Mesenchymal stem cell (in vitro differentiated cells and primary cell): ENCODE measurements at regions not wholly inside any gene's neighbourhood (a gene's known extent, or its start where the extent isn't known, plus 50 kb on each side); places are given as distances from the start of the nearest gene placed in this dataset.
A peak's percentile ranks its signal among the peaks of the same experiment; 100 is the strongest.

ENCODE experiments used
- DNase-seq: peaks from one replicate; pipeline ENCODE4 v3.0.0-alpha.2; 2013
- H2AFZ ChIP-seq: one replicate; pipeline ENCODE4 v1.6.1; 2013; ENCODE audit warnings: low read depth, mild to moderate bottlenecking, control low read depth, inconsistent platforms, low read length, moderate library complexity
- H2AK5ac ChIP-seq: 2 replicates; pipeline ENCODE4 v1.6.1; 2013; ENCODE audit warnings: low read length, moderate library complexity, mild to moderate bottlenecking, inconsistent platforms; ENCODE audit not compliant: severe bottlenecking
- H2BK120ac ChIP-seq: one replicate; pipeline ENCODE4 v1.6.1; 2013; ENCODE audit warnings: low read depth, mild to moderate bottlenecking, inconsistent platforms, low read length, moderate library complexity
- H2BK12ac ChIP-seq, 2 experiments: one replicate each; pipeline ENCODE4 v1.6.1; 2013; ENCODE audit warnings: inconsistent platforms in 2 of 2, low read length in 2 of 2, mild to moderate bottlenecking in 2 of 2, moderate library complexity in 2 of 2, control low read depth in 1 of 2
- H2BK15ac ChIP-seq: one replicate; pipeline ENCODE4 v1.6.1; 2013; ENCODE audit warnings: mild to moderate bottlenecking, low read depth, inconsistent platforms; ENCODE audit not compliant: poor library complexity, severe bottlenecking
- H2BK5ac ChIP-seq: 2 replicates; pipeline ENCODE4 v1.6.1; 2013; ENCODE audit warnings: low read depth, mild to moderate bottlenecking, low read length, control low read depth, inconsistent platforms; ENCODE audit not compliant: poor library complexity, severe bottlenecking
- H3K14ac ChIP-seq, 2 experiments: one replicate each; pipeline ENCODE4 v1.6.1; 2013; ENCODE audit warnings: inconsistent platforms in 2 of 2, low read length in 2 of 2, control low read depth in 1 of 2, mild to moderate bottlenecking in 1 of 2, moderate library complexity in 1 of 2
- H3K18ac ChIP-seq, 2 experiments: one replicate each; pipeline ENCODE4 v1.6.1; 2013; ENCODE audit warnings: inconsistent platforms in 2 of 2, low read length in 2 of 2, control low read depth in 1 of 2, low read depth in 1 of 2, mild to moderate bottlenecking in 1 of 2
- H3K23ac ChIP-seq, 2 experiments: one replicate each; pipeline ENCODE4 v1.6.1; 2013; ENCODE audit warnings: inconsistent platforms in 2 of 2, low read length in 2 of 2, mild to moderate bottlenecking in 2 of 2, moderate library complexity in 2 of 2, control low read depth in 1 of 2
- H3K27ac ChIP-seq: 2 replicates; pipeline ENCODE4 v1.5.1; 2013; ENCODE audit warnings: mild to moderate bottlenecking, moderate library complexity, low read length, control low read depth, inconsistent platforms; ENCODE audit not compliant: poor library complexity, severe bottlenecking
- H3K27me3 ChIP-seq, 2 experiments: 2 replicates each; pipeline versions ENCODE4 v1.6.1 to v1.7.0; 2013; ENCODE audit warnings: low read length in 2 of 2, mild to moderate bottlenecking in 2 of 2, moderate library complexity in 2 of 2, control low read depth in 1 of 2, inconsistent platforms in 1 of 2; ENCODE audit not compliant: control insufficient read depth in 1 of 2, insufficient read depth in 1 of 2
- H3K36me3 ChIP-seq, 2 experiments: 2 replicates each; pipeline versions ENCODE4 v1.6.1 to v1.7.0; 2013; ENCODE audit warnings: low read length in 2 of 2, control low read depth in 1 of 2, inconsistent platforms in 1 of 2, low read depth in 1 of 2, mild to moderate bottlenecking in 1 of 2; ENCODE audit not compliant: insufficient read depth in 2 of 2, control insufficient read depth in 1 of 2
- H3K4ac ChIP-seq, 2 experiments: one replicate each; pipeline ENCODE4 v1.6.1; 2013; ENCODE audit warnings: inconsistent platforms in 2 of 2, low read length in 2 of 2, mild to moderate bottlenecking in 2 of 2, moderate library complexity in 2 of 2, control low read depth in 1 of 2, low read depth in 1 of 2
- H3K4me1 ChIP-seq: 2 replicates; pipeline ENCODE4 v1.6.1; 2013; ENCODE audit warnings: low read depth, low read length, control low read depth; ENCODE audit not compliant: control insufficient read depth, insufficient read depth
- H3K4me2 ChIP-seq: 2 replicates; pipeline ENCODE4 v1.6.1; 2013; ENCODE audit warnings: low read length, mild to moderate bottlenecking, inconsistent platforms; ENCODE audit not compliant: poor library complexity, severe bottlenecking
- H3K4me3 ChIP-seq, 2 experiments: 2 replicates each; pipeline versions ENCODE4 v1.5.1 to v1.7.0; 2013; ENCODE audit warnings: low read length in 2 of 2, mild to moderate bottlenecking in 2 of 2, control low read depth in 1 of 2, low read depth in 1 of 2; ENCODE audit not compliant: insufficient read depth in 1 of 2
- H3K79me1 ChIP-seq: replicated peaks from 2 replicates; pipeline ENCODE4 v1.6.1; 2013; ENCODE audit warnings: mild to moderate bottlenecking, control low read depth, low read length, inconsistent platforms; ENCODE audit not compliant: poor library complexity, severe bottlenecking
- H3K9ac ChIP-seq: 2 replicates; pipeline ENCODE4 v1.7.0; 2013; ENCODE audit warnings: mild to moderate bottlenecking, low read length, moderate library complexity
- H3K9me3 ChIP-seq: 2 replicates; pipeline ENCODE4 v1.7.0; 2013; ENCODE audit warnings: mild to moderate bottlenecking, low read length; ENCODE audit not compliant: control insufficient read depth
- H4K8ac ChIP-seq: one replicate; pipeline ENCODE4 v1.6.1; 2013; ENCODE audit warnings: inconsistent platforms, mild to moderate bottlenecking, low read length, moderate library complexity
- H4K91ac ChIP-seq: one replicate; pipeline ENCODE4 v1.6.1; 2013; ENCODE audit warnings: mild to moderate bottlenecking, low read length, inconsistent platforms
- WGBS: methylation state at CpG from one replicate; pipeline ENCODE4 v1.1.7; 2013; ENCODE audit warnings: mixed read lengths; 5-methylcytosine and 5-hydroxymethylcytosine counted together

DNA sequence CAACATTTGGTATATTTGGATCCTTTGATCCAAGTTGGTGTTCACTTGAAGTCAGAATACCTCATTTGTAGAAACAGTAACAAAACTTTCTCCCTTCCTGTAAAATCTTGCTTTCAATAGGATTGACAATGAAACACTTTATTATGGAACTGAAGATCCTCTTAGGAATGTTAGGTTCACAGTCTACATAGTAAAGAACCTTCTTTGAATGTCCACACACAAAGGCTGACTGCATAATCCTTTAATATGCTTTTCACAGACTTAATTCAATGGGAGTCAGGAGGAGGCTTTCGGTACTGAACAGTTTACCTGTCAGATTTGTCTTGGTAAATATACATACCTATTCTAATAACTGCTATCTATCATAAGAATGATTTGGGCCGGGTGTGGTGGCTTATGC lies 188.5 kb downstream of the SPRY1 start:
- 90% methylated on average over 1 of the region's 2 CpGs for WGBS
- H2BK5ac ChIP-seq, result no peak overlapping the region

DNA sequence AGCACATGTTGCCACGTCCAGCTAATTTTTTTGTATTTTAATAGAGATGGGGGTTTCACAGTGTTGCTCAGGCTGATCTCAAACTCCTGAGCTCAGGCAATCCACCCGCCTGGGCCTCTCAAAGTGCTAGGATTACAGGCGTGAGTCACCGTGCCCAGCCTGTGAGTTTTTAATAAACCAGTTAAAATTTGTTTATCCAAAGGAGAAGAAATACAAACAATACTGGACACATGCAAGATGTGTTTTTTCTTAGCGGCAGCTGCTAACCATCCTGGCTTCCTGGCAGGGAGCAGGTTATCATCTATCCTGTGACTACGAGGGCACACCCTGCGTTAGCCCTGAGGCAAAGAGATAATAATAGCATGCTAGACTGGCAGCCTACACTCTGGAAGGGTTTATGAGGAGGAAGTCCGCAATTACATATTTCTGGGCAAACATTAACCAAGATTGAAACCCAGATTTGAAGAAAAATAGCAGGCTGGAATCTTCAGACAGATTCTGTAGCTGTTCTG lies 191.4 kb downstream of the SPRY1 start:
- 3% methylated on average over 8 of the region's 8 CpGs for WGBS
- no peaks in the 10 kb centered on the region for H3K27me3 ChIP-seq

More for the DNA sequence above, 188.5 kb downstream of the SPRY1 start:
- Histone ChIP-seq H4K91ac (no peak overlapping the region), H4K8ac (no peak overlapping the region), H2BK120ac (no peak overlapping the region), H3K23ac (no peak overlapping the region), H3K9me3 (peaks cover 23% of the 10 kb centered on the region), H3K79me1 (no peaks in the 10 kb centered on the region), H3K18ac (no peak overlapping the region), H3K4me1 (peaks cover 6% of the 10 kb centered on the region), H3K27me3 (no peaks in the 10 kb centered on the region), H3K27ac (no peak overlapping the region), H3K14ac (no peak overlapping the region), H2AFZ (no peak overlapping the region), H2AK5ac (no peak overlapping the region), H3K36me3 (no peaks in the 10 kb centered on the region), H2BK12ac (no peak overlapping the region), H3K4ac (no peak overlapping the region), H3K9ac (no peak overlapping the region), H3K4me3 (no peak overlapping the region), H3K4me2 (no peak overlapping the region), H2BK15ac (no peak overlapping the region)
- DNase-seq, result no peak

DNA sequence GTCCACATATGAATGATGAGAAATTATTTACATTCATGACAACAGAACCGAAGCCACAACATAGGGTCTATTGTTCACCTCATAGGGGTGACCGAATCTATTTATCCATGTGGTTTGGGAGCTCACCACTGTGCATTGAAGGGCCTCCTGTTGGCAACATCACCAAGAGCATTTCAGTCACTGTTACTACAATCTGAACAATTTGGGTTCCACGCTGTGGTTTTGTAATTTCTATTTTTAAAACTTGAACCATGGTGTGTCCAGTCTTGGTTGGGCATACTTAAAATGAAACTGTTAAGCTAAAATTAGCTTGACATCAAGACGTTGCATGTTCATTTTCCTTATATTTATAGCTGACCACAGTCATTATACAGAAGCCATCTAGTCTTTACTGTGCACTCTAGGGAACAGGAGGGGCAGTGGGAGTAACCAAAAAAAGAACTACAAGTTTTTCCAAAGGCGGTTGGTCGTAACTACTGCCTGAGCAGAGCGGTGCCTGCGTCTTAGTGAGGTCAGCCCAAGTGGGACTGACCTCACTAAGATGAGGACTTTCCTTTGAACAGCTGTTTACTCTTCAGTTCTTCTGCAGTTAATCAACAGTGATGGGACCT lies 192.1 kb downstream of the SPRY1 start:
- DNase-seq, result peak; percentile 99
- H4K91ac ChIP-seq, result no peak overlapping the region
- H2AFZ ChIP-seq, result no peak overlapping the region
- H3K9me3 ChIP-seq, result no peaks in the 10 kb centered on the region
- 3% methylated on average over 7 of the region's 8 CpGs for WGBS
- no peak overlapping the region for H3K14ac ChIP-seq
- peak overlapping the region; percentile 95 for H3K27ac ChIP-seq
- peak overlapping the region; percentile 37 for H2BK5ac ChIP-seq
- no peaks in the 10 kb centered on the region for H3K36me3 ChIP-seq
- H2BK15ac ChIP-seq, result no peak overlapping the region
- H3K79me1 ChIP-seq, result no peaks in the 10 kb centered on the region
- H3K9ac ChIP-seq, result no peak overlapping the region
- no peak overlapping the region for H3K4me3 ChIP-seq
- H3K4me2 ChIP-seq, result peak overlapping the region; percentile 46
- no peak overlapping the region for H4K8ac ChIP-seq
- peak overlapping the region in 1 of 2 experiments; percentile 75 for H2BK12ac ChIP-seq
- H3K4ac ChIP-seq, result peak overlapping the region in 1 of 2 experiments; percentile 59
- H2AK5ac ChIP-seq, result peak overlapping the region; percentile 58
- no peaks in the 10 kb centered on the region for H3K27me3 ChIP-seq
- no peak overlapping the region for H2BK120ac ChIP-seq
- peaks cover 6% of the 10 kb centered on the region for H3K4me1 ChIP-seq
- no peak overlapping the region for H3K23ac ChIP-seq
- peak overlapping the region; percentile 38 to 68 for H3K18ac ChIP-seq

More for the DNA sequence above, 191.4 kb downstream of the SPRY1 start:
- peak; percentile 99 for DNase-seq
- Histone ChIP-seq H2BK120ac (no peak overlapping the region), H2BK5ac (no peak overlapping the region), H3K14ac (no peak overlapping the region), H3K4ac (no peak overlapping the region), H2BK12ac (peak overlapping the region in 1 of 2 experiments; percentile 31), H3K27ac (peak overlapping the region; percentile 95), H4K91ac (no peak overlapping the region), H3K9ac (no peak overlapping the region), H3K23ac (no peak overlapping the region), H2AFZ (no peak overlapping the region), H2BK15ac (no peak overlapping the region), H3K18ac (peak overlapping the region; percentile 38 to 78), H3K79me1 (no peaks in the 10 kb centered on the region), H2AK5ac (no peak overlapping the region), H3K4me3 (no peak overlapping the region), H3K4me1 (peaks cover 6% of the 10 kb centered on the region), H3K36me3 (no peaks in the 10 kb centered on the region), H3K4me2 (no peak overlapping the region), H4K8ac (no peak overlapping the region), H3K9me3 (no peaks in the 10 kb centered on the region)

DNA sequence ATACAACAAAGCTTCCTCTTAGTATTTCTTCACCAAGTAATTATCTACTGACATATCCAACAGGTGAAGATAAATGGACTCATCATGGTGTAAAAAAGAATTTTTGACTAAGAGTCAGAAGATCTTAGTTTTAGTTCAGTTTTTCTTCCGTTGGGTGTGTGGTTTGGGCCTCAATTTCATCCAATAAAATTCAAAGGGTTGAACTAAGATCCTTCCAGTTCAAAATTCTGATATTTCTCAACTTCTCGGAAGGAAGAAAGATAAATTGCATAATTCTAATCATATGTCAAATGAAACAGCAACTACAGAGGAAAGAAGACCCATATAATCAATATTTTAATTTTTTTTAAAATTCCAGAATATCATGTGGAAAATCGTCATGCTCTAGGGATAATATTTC lies 192.7 kb downstream of the SPRY1 start:
- no peaks in the 10 kb centered on the region for H3K9me3 ChIP-seq
- no peak overlapping the region for H3K9ac ChIP-seq
- no peak overlapping the region for H2BK5ac ChIP-seq
- H3K79me1 ChIP-seq, result no peaks in the 10 kb centered on the region
- H3K36me3 ChIP-seq, result no peaks in the 10 kb centered on the region
- H3K27me3 ChIP-seq, result no peaks in the 10 kb centered on the region
- H2AK5ac ChIP-seq, result no peak overlapping the region
- H3K27ac ChIP-seq, result peak overlapping the region; percentile 95
- DNase-seq, result no peak
- no peak overlapping the region for H2BK15ac ChIP-seq
- no peak overlapping the region for H3K23ac ChIP-seq
- peaks cover 6% of the 10 kb centered on the region for H3K4me1 ChIP-seq
- H3K4me2 ChIP-seq, result no peak overlapping the region
- no peak overlapping the region for H2BK120ac ChIP-seq
- 40% methylated on average over 1 of the region's 3 CpGs for WGBS
- H3K18ac ChIP-seq, result no peak overlapping the region
- H2AFZ ChIP-seq, result no peak overlapping the region
- H3K14ac ChIP-seq, result no peak overlapping the region
- H4K8ac ChIP-seq, result no peak overlapping the region
- H2BK12ac ChIP-seq, result no peak overlapping the region
- H3K4me3 ChIP-seq, result no peak overlapping the region
- no peak overlapping the region for H4K91ac ChIP-seq
- H3K4ac ChIP-seq, result no peak overlapping the region
